ENCODE measurements at regions not wholly inside any gene's neighbourhood (a gene's known extent, or its start where the extent isn't known, plus 50 kb on each side); places are given as distances from the start of the nearest gene placed in this dataset.

DNA sequence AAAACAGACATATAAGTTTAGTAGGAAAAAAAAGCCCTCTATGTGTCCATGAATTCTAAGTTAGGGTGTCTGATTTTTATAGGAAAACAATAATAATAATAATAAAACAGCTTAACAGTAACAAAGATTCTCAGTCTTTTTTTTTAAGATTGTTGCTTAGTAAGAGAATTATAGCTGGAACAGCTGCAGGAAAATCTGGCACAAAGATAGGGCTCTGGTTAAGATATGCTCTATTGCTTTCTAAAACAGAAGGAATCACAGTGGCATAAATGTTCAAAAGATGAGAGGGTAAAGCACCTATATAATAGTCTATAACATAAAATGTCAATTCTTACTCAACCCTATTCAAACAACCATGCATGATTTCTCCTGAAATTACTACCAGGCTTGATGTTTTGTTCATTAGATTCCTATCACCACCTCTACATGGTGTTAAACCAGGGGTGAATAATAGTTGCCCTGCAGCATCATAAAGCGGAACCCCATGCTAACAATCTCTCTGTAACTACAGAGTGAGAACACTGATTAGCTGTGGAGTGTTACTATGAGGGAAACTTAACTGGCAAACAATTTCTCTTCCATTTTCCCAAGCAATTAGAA is 541.4 kb upstream of the MIR17HG start:
- H3K4me3 ChIP-seq: no peak overlapping the region
- intact Hi-C loops (cut with DNase I): no loop called here
- TF ChIP-seq POLR2A (IDR thresholded peaks at IDR 0.05): no peak
- no peak for TF ChIP-seq CTCF (IDR thresholded peaks at IDR 0.05)
- TF ChIP-seq POLR2AphosphoS5 (IDR thresholded peaks at IDR 0.05; ENCODE audit: insufficient read depth in 1 of 2, low read depth in 1 of 2): no peak

DNA sequence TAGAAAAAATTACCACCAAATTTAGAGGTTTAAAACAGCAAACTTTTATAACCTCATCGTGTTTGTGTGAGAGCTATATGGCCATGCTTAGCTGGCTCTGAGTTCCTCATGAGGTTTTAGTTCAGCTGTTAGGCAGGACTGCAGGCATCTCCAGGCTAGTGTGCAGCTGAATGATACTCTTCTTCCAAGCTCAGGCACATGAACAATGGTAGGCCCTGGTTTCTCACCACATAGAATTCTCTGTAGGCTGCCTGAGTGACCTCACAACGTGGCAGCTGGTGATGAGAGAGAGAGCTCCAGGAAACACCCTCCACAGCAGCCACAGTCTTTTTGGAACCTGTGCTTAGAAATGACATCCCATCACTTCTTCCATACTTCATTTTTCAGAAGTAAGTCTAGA is 540.6 kb upstream of the MIR17HG start:
- Histone ChIP-seq H3K27me3 (no peaks in the 10 kb centered on the region), H3K4me1 (no peaks in the 10 kb centered on the region), H3K4me3 (no peak overlapping the region), H3K27ac (no peak overlapping the region), H3K9me3 (no peaks in the 10 kb centered on the region), H3K36me3 (no peaks in the 10 kb centered on the region)
- DNase-seq (ENCODE audit: extremely low spot score in 2 of 2): no peak
- intact Hi-C loops (cut with DNase I): no loop called here
- no peak for TF ChIP-seq POLR2A (IDR thresholded peaks at IDR 0.05)
- TF ChIP-seq CTCF (IDR thresholded peaks at IDR 0.05): no peak
- TF ChIP-seq POLR2AphosphoS5 (IDR thresholded peaks at IDR 0.05; ENCODE audit: insufficient read depth in 1 of 2, low read depth in 1 of 2): no peak

More for the DNA sequence above, 541.4 kb upstream of the MIR17HG start:
- no peak overlapping the region for H3K27ac ChIP-seq
- no peak for DNase-seq (ENCODE audit: extremely low spot score in 2 of 2)
- H3K36me3 ChIP-seq: no peaks in the 10 kb centered on the region
- no peaks in the 10 kb centered on the region for H3K9me3 ChIP-seq
- no peaks in the 10 kb centered on the region for H3K4me1 ChIP-seq
- no peaks in the 10 kb centered on the region for H3K27me3 ChIP-seq

DNA sequence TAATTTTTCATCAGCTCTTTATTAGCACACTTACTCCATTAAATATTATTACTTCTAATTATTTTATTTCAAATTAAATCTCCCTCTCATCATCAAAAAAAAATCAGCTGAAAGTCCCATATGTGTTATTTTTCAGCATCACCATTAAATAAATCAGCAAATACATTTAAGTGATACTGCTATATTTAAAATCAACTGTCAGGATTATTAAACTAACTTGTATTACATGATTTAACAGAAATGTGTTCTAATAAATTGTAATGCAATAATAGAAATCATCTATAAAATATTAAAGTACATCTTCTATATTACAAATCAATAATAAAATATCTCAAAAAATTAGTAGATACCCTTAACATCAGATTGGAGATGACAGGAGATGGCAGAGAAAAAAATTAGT is 538.6 kb upstream of the MIR17HG start:
- no peaks in the 10 kb centered on the region for H3K36me3 ChIP-seq

GRCh38 chr13:90824032-90824431 is 523.5 kb upstream of the MIR17HG start:
- Histone ChIP-seq H3K4me1 (no peaks in the 10 kb centered on the region), H3K4me3 (no peak overlapping the region), H3K27me3 (no peaks in the 10 kb centered on the region), H3K27ac (no peak overlapping the region), H3K36me3 (no peaks in the 10 kb centered on the region), H3K9me3 (no peaks in the 10 kb centered on the region)
- intact Hi-C loops (cut with DNase I): loop anchor here (1.0 kb wide), 1 partner anchor 46 kb away; no protein-coding TSS in a partner anchor
- TF ChIP-seq POLR2AphosphoS5 (IDR thresholded peaks at IDR 0.05; ENCODE audit: insufficient read depth in 1 of 2, low read depth in 1 of 2): no peak
- TF ChIP-seq CTCF (IDR thresholded peaks at IDR 0.05): no peak
- TF ChIP-seq POLR2A (IDR thresholded peaks at IDR 0.05): no peak
- no peak for DNase-seq (ENCODE audit: extremely low spot score in 2 of 2)

More for the DNA sequence above, 538.6 kb upstream of the MIR17HG start:
- Histone ChIP-seq H3K27ac (no peak overlapping the region), H3K9me3 (no peaks in the 10 kb centered on the region), H3K4me3 (no peak overlapping the region), H3K4me1 (no peaks in the 10 kb centered on the region), H3K27me3 (no peaks in the 10 kb centered on the region)
- intact Hi-C loops (cut with DNase I): no loop called here
- TF ChIP-seq CTCF (IDR thresholded peaks at IDR 0.05) (no peak), POLR2A (IDR thresholded peaks at IDR 0.05) (no peak), POLR2AphosphoS5 (IDR thresholded peaks at IDR 0.05; ENCODE audit: insufficient read depth in 1 of 2, low read depth in 1 of 2) (no peak)
- no peak for DNase-seq (ENCODE audit: extremely low spot score in 2 of 2)

GRCh38 chr13:90826688-90827087 is 520.8 kb upstream of the MIR17HG start:
- H3K27me3 ChIP-seq: no peaks in the 10 kb centered on the region
- H3K4me1 ChIP-seq: no peaks in the 10 kb centered on the region
- no peak overlapping the region for H3K4me3 ChIP-seq
- H3K9me3 ChIP-seq: no peaks in the 10 kb centered on the region
- no peak for TF ChIP-seq POLR2A (IDR thresholded peaks at IDR 0.05)
- no peak for TF ChIP-seq CTCF (IDR thresholded peaks at IDR 0.05)
- no peak for TF ChIP-seq POLR2AphosphoS5 (IDR thresholded peaks at IDR 0.05; ENCODE audit: insufficient read depth in 1 of 2, low read depth in 1 of 2)
- intact Hi-C loops (cut with DNase I): no loop called here
- H3K27ac ChIP-seq: no peak overlapping the region
- H3K36me3 ChIP-seq: no peaks in the 10 kb centered on the region
- DNase-seq (ENCODE audit: extremely low spot score in 2 of 2): no peak

All from vagina (tissue), 2 donors.